Thyroid gland (tissue), 4 donors: ENCODE measurements at regions not wholly inside any gene's neighbourhood (a gene's known extent, or its start where the extent isn't known, plus 50 kb on each side); places are given as distances from the start of the nearest gene placed in this dataset.

Source experiments
- DNase-seq, 2 donors: peaks; one replicate each; pipeline ENCODE4 v3.0.0-alpha.2; 2019
- H3K27ac ChIP-seq, 3 donors: fragments of 200-600 bp; sonication (generic); 1 replicate in 2 of 3; 2 replicates in 1 of 3; pipeline ENCODE4 v1.5.1; 2016 to 2019; ENCODE audit warnings: mild to moderate bottlenecking in 1 of 3, moderate library complexity in 1 of 3
- H3K27me3 ChIP-seq: fragments of 200-600 bp; sonication (generic); one replicate; pipeline ENCODE4 v1.5.1; 2019
- H3K36me3 ChIP-seq, 2 donors: fragments of 200-600 bp; sonication (generic); one replicate each; pipeline ENCODE4 v1.5.1; 2016 to 2019
- H3K4me1 ChIP-seq, 2 donors: fragments of 200-600 bp; sonication (generic); one replicate each; pipeline ENCODE4 v1.5.1; 2017 to 2019
- H3K4me3 ChIP-seq, 3 donors: fragments of 200-600 bp; sonication (generic); replicated peaks in 1 of 3; 1 replicate in 2 of 3; 2 replicates in 1 of 3; pipeline ENCODE4 v1.5.1; 2016; ENCODE audit warnings: mild to moderate bottlenecking in 1 of 3
- H3K9me3 ChIP-seq: fragments of 200-600 bp; sonication (generic); one replicate; pipeline ENCODE4 v1.5.1; 2017
- CTCF ChIP-seq, 6 experiments: fragments of 200-600 bp in 3 of 6; fragments of 450-650 bp in 3 of 6; sonication (generic) in 3 of 6; IDR thresholded peaks; one replicate each; pipeline ENCODE4 v1.5.1; 2016 to 2019; ENCODE audit warnings: antibody characterized with exemption in 6 of 6, mild to moderate bottlenecking in 2 of 6, inconsistent platforms in 1 of 6, moderate library complexity in 1 of 6
- POLR2A ChIP-seq, 2 donors: fragments of 450-650 bp; IDR thresholded peaks; one replicate each; pipeline ENCODE4 v1.6.1; 2017; ENCODE audit warnings: antibody characterized with exemption in 2 of 2, mild to moderate bottlenecking in 2 of 2, moderate library complexity in 1 of 2
- WGBS, 2 donors: methylation state at CpG; one replicate each; pipeline ENCODE4 v1.1.5; 2017; 5-methylcytosine and 5-hydroxymethylcytosine counted together
- intact Hi-C: fragments of 100-400 bp; cut with DNase I; formaldehyde crosslinking; loops from one replicate; pipeline ENCODE4 v1.15.1; 2023

DNA sequence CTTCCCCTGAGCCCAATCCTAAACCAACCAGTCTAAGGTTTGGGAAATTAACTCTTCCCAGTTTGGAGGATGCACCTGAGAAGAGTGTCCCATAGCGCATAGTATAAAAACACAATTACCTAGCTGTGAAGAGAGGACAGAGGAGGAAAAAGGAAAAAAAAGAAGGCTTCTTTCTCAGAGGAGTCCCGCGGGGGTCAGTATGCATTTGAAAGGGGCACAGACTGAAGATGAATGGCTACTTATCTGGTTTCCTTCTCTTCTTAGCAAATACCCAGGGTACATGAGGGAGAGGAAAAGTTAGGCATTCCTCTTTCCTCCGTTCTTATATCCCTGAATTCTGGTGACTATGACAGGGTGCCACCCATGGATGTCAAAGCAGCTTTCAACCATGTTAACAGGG lies 96.9 kb downstream of the TMEM47 start:
- 74 to 75% methylated on average over 4 of the region's 4 CpGs for WGBS, 2 donors
- intact Hi-C loops: no loop called here
- TF ChIP-seq POLR2A (IDR thresholded peaks at IDR 0.05): no peak
- TF ChIP-seq CTCF (IDR thresholded peaks at IDR 0.05): no peak

GRCh38 chrX:34559325-34559724 lies 97.8 kb downstream of the TMEM47 start:
- intact Hi-C loops: no loop called here
- DNase-seq: no peak
- Histone ChIP-seq H3K36me3 (no peaks in the 10 kb centered on the region), H3K27ac (no peak overlapping the region), H3K9me3 (no peaks in the 10 kb centered on the region), H3K4me1 (no peaks in the 10 kb centered on the region), H3K4me3 (no peak overlapping the region), H3K27me3 (no peaks in the 10 kb centered on the region)
- TF ChIP-seq POLR2A (IDR thresholded peaks at IDR 0.05) (no peak), CTCF (IDR thresholded peaks at IDR 0.05) (no peak)
- WGBS, 2 donors: 64 to 80% methylated on average over 1 of the region's 1 CpG

More for the DNA sequence above, 96.9 kb downstream of the TMEM47 start:
- DNase-seq: no peak
- H3K27me3 ChIP-seq: no peaks in the 10 kb centered on the region
- H3K36me3 ChIP-seq: no peaks in the 10 kb centered on the region
- no peak overlapping the region for H3K4me3 ChIP-seq
- no peaks in the 10 kb centered on the region for H3K4me1 ChIP-seq
- H3K9me3 ChIP-seq: no peaks in the 10 kb centered on the region
- no peak overlapping the region for H3K27ac ChIP-seq

DNA sequence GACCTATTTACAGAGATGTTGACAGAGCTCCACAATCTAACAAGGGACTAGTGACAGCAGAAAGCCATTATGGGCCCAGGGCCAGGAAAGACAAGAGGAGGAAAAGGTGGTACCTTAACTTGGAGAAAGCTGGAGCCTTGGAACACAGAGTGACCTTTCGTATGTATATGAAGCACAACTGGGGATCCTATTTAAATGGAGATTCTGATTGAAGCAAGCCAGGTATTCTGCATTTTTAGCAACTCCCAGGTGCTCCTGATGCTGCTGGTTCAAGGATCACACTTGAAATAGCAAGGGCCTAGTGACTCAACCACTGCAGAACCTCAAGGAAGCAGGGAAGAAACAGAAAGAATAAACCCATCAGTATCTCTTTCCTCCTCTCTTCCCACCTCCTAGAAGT lies 99.4 kb downstream of the TMEM47 start:
- Histone ChIP-seq H3K4me1 (no peaks in the 10 kb centered on the region), H3K27me3 (no peaks in the 10 kb centered on the region), H3K4me3 (no peak overlapping the region), H3K36me3 (no peaks in the 10 kb centered on the region), H3K27ac (no peak overlapping the region), H3K9me3 (no peaks in the 10 kb centered on the region)
- TF ChIP-seq POLR2A (IDR thresholded peaks at IDR 0.05): no peak
- no peak for TF ChIP-seq CTCF (IDR thresholded peaks at IDR 0.05)
- 63 to 94% methylated on average over 1 of the region's 1 CpG for WGBS, 2 donors
- no peak for DNase-seq
- intact Hi-C loops: no loop called here

DNA sequence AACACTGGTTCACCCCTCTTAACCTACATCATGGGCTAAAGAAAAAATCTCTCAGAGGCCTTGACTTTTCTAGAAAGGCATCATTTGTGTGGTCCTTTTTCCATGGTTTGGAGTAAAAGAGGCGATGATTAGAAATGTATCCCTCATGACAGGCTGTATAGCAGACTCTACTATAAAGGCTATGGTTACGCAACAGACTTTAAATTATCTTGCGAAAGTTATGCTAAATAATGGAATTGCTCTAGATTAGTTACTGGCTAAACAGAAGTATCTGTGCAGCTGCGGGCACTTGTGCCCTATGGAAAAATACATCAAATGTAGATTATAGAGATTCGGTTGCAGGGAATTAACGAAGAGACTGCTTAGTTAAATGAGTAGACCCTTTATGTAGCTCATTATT lies 101.6 kb downstream of the TMEM47 start:
- no peaks in the 10 kb centered on the region for H3K4me1 ChIP-seq
- no peak overlapping the region for H3K4me3 ChIP-seq
- WGBS, 2 donors: 78 to 97% methylated on average over 6 of the region's 6 CpGs
- H3K9me3 ChIP-seq: no peaks in the 10 kb centered on the region
- no peaks in the 10 kb centered on the region for H3K36me3 ChIP-seq
- H3K27ac ChIP-seq: no peak overlapping the region
- TF ChIP-seq POLR2A (IDR thresholded peaks at IDR 0.05): no peak
- no peak for TF ChIP-seq CTCF (IDR thresholded peaks at IDR 0.05)
- DNase-seq: no peak
- H3K27me3 ChIP-seq: no peaks in the 10 kb centered on the region
- intact Hi-C loops: no loop called here

DNA sequence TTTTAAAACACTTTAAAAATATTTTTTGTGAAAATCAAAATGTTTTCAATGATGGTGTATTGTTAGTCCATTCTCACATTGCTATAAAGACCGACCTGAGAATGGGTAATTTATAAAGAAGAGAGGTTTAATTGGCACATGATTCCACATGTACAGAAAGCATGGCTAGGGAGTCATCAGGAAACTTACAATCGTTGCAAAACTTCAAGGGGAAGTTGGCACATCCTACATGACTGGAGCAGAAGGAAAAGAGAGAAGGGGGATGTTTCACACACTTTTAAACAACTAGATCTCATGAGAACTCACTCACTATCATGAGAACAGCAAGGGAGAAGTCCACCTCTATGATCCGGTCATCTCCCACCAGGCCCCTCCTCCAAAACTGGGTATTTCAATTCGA lies 110.7 kb downstream of the TMEM47 start:
- no peaks in the 10 kb centered on the region for H3K4me1 ChIP-seq
- DNase-seq: no peak
- WGBS, 2 donors: 56 to 80% methylated on average over 4 of the region's 4 CpGs
- H3K27me3 ChIP-seq: no peaks in the 10 kb centered on the region
- no peak overlapping the region for H3K4me3 ChIP-seq
- no peaks in the 10 kb centered on the region for H3K9me3 ChIP-seq
- intact Hi-C loops: no loop called here
- TF ChIP-seq POLR2A (IDR thresholded peaks at IDR 0.05) (no peak), CTCF (IDR thresholded peaks at IDR 0.05) (no peak)
- H3K36me3 ChIP-seq: no peaks in the 10 kb centered on the region
- H3K27ac ChIP-seq: no peak overlapping the region
